PC-3 (cell line): ENCODE measurements at regions not wholly inside any gene's neighbourhood (a gene's known extent, or its start where the extent isn't known, plus 50 kb on each side); places are given as distances from the start of the nearest gene placed in this dataset.
"Not testable (repeated sequence)": the region's sequence is repeated elsewhere in the genome, so short reads cannot be mapped to it uniquely, and the experiment has no call there.

ENCODE experiments used
- ATAC-seq: fragments of 200-7000 bp; cut with Tn5 transposase; 2 replicates; pipeline ENCODE4 v1.9.1; 2020; ENCODE audit warnings: mild to moderate bottlenecking, moderate library complexity
- BruUV-seq: library from RNA; stranded (reverse); fragments of 400-500 nt; replicated peaks from 2 replicates; lab custom pipeline; 2021; lab: Mats Ljungman, UMichigan
- CTCF ChIA-PET: fragments of 300-600 bp; sonication (Branson Sonifier 250); formaldehyde crosslinking; loops from one replicate; lab custom pipeline; 2022; ENCODE audit warnings: antibody characterized with exemption; lab: Charles Lee
- POLR2A ChIA-PET: fragments of 300-600 bp; sonication (Branson Sonifier 250); formaldehyde crosslinking; loops from one replicate; lab custom pipeline; 2022; ENCODE audit warnings: antibody characterized with exemption; ENCODE audit not compliant: unreplicated experiment; lab: Charles Lee
- DNase-seq: peaks from one replicate; pipeline ENCODE4 v3.0.0-alpha.2; 2015
- H2AFZ ChIP-seq: fragments of 300-600 bp; sonication (generic); 2 replicates; pipeline ENCODE4 v1.6.0; 2016; ENCODE audit warnings: antibody characterized with exemption, low read length
- H3F3A ChIP-seq: fragments of 300-600 bp; sonication (generic); one replicate; pipeline ENCODE4 v1.6.0; 2017; ENCODE audit warnings: antibody characterized with exemption, low read length, control low read depth, mild to moderate bottlenecking; ENCODE audit not compliant: unreplicated experiment
- H3K27ac ChIP-seq: fragments of 300-600 bp; sonication (generic); 2 replicates; pipeline ENCODE4 v1.5.1; 2016; ENCODE audit warnings: mild to moderate bottlenecking, low read length
- H3K27me3 ChIP-seq: fragments of 300-600 bp; sonication (generic); 2 replicates; pipeline ENCODE4 v1.6.1; 2016; ENCODE audit warnings: low read length, mixed read lengths
- H3K36me3 ChIP-seq: fragments of 300-600 bp; sonication (generic); 2 replicates; pipeline ENCODE4 v1.6.1; 2016; ENCODE audit warnings: low read depth, mixed run types, low read length, mixed read lengths
- H3K4me1 ChIP-seq: fragments of 300-600 bp; sonication (generic); 2 replicates; pipeline ENCODE4 v1.5.1; 2016; ENCODE audit warnings: low read length; ENCODE audit not compliant: insufficient read depth
- H3K4me2 ChIP-seq: fragments of 300-600 bp; sonication (generic); 2 replicates; pipeline ENCODE4 v1.6.0; 2016; ENCODE audit warnings: low read length
- H3K4me3 ChIP-seq: fragments of 300-600 bp; sonication (generic); 2 replicates; pipeline ENCODE4 v1.5.1; 2016; ENCODE audit warnings: mild to moderate bottlenecking, low read length, mixed read lengths
- H3K79me2 ChIP-seq: fragments of 300-600 bp; sonication (generic); 2 replicates; pipeline ENCODE4 v1.6.1; 2017; ENCODE audit warnings: low read length, mixed read lengths
- H3K9ac ChIP-seq: fragments of 300-600 bp; sonication (generic); 2 replicates; pipeline ENCODE4 v1.6.0; 2016; ENCODE audit warnings: mild to moderate bottlenecking, low read length
- H3K9me2 ChIP-seq: fragments of 300-600 bp; sonication (generic); replicated peaks from 2 replicates; pipeline ENCODE4 v1.6.1; 2016; ENCODE audit warnings: mixed run types, low read length, mixed read lengths
- H3K9me3 ChIP-seq: fragments of 300-600 bp; sonication (generic); 2 replicates; pipeline ENCODE4 v1.6.1; 2016; ENCODE audit warnings: low read length, mixed read lengths
- H4K20me1 ChIP-seq: fragments of 300-600 bp; sonication (generic); 2 replicates; pipeline ENCODE4 v1.6.1; 2016; ENCODE audit warnings: low read length, mixed read lengths
- CTCF ChIP-seq: fragments of 300-600 bp; sonication (generic); conservative IDR thresholded peaks from 2 replicates; pipeline ENCODE4 v1.5.1; 2017; ENCODE audit warnings: antibody characterized with exemption, low read depth, mild to moderate bottlenecking, low read length
- EZH2 ChIP-seq: fragments of 300-600 bp; sonication (generic); IDR thresholded peaks from one replicate; pipeline ENCODE4 v1.6.1; 2017; ENCODE audit warnings: antibody characterized with exemption, mild to moderate bottlenecking, low read length; ENCODE audit not compliant: unreplicated experiment
- EZH2phosphoT487 ChIP-seq: fragments of 300-600 bp; sonication (generic); IDR thresholded peaks from 2 replicates; pipeline ENCODE4 v1.6.1; 2018; ENCODE audit warnings: mild to moderate bottlenecking, antibody characterized with exemption, low read length, borderline replicate concordance
- intact Hi-C: fragments of 100-400 bp; cut with micrococcal nuclease; formaldehyde crosslinking; loops from 2 replicates; pipeline ENCODE4 v1.9.0; 2023

- CTCF ChIA-PET, result no interaction called here
- no peak overlapping the region for H3K4me2 ChIP-seq
- H3K9ac ChIP-seq, result no peak overlapping the region
- H2AFZ ChIP-seq, result no peak overlapping the region
- no peak overlapping the region for H3K27ac ChIP-seq
- no peaks in the 10 kb centered on the region for H3K9me3 ChIP-seq
- H3F3A ChIP-seq, result no peaks in the 10 kb centered on the region
- no peaks in the 10 kb centered on the region for H3K27me3 ChIP-seq
- no peaks in the 10 kb centered on the region for H4K20me1 ChIP-seq
- H3K79me2 ChIP-seq, result no peaks in the 10 kb centered on the region
- ATAC-seq (no peak), DNase-seq (no peak)
- H3K4me1 ChIP-seq, result no peaks in the 10 kb centered on the region
- intact Hi-C loops, result no loop called here
- TF ChIP-seq EZH2phosphoT487, result no peak
- TF ChIP-seq CTCF, result no peak
- TF ChIP-seq EZH2, result no peak
- H3K9me2 ChIP-seq, result no peaks in the 10 kb centered on the region
- POLR2A ChIA-PET, result no interaction called here
- H3K36me3 ChIP-seq, result no peaks in the 10 kb centered on the region
- no peak overlapping the region for H3K4me3 ChIP-seq
- BruUV-seq, result no TSS peak
These were observed 692.7 kb upstream of the MGAT4C start for GRCh38 chr12:86948851-86949250.

- ChIA-PET CTCF (no interaction called here), POLR2A (no interaction called here)
- ATAC-seq (no peak), DNase-seq (no peak)
- no peaks in the 10 kb centered on the region for H3K36me3 ChIP-seq
- no peaks in the 10 kb centered on the region for H3K9me2 ChIP-seq
- no peak overlapping the region for H3K9ac ChIP-seq
- no peak for TF ChIP-seq EZH2
- no peak overlapping the region for H3K4me3 ChIP-seq
- no peaks in the 10 kb centered on the region for H3K79me2 ChIP-seq
- no peak overlapping the region for H3K4me2 ChIP-seq
- intact Hi-C loops, result no loop called here
- BruUV-seq, result no TSS peak
- no peak overlapping the region for H3K27ac ChIP-seq
- H3F3A ChIP-seq, result no peaks in the 10 kb centered on the region
- no peaks in the 10 kb centered on the region for H3K4me1 ChIP-seq
- no peak overlapping the region for H2AFZ ChIP-seq
- no peaks in the 10 kb centered on the region for H4K20me1 ChIP-seq
- no peaks in the 10 kb centered on the region for H3K27me3 ChIP-seq
- H3K9me3 ChIP-seq, result no peaks in the 10 kb centered on the region
These were observed 689.5 kb upstream of the MGAT4C start for GRCh38 chr12:86945685-86946196.

- H3K4me1 ChIP-seq, H3K4me3 ChIP-seq, BruUV-seq, H3K4me2 ChIP-seq, H3K9me3 ChIP-seq, DNase-seq, H2AFZ ChIP-seq, POLR2A ChIA-PET, H3F3A ChIP-seq, CTCF ChIA-PET, H4K20me1 ChIP-seq, H3K27ac ChIP-seq, H3K79me2 ChIP-seq, H3K9ac ChIP-seq, H3K27me3 ChIP-seq, H3K36me3 ChIP-seq, intact Hi-C loops, H3K9me2 ChIP-seq, ATAC-seq: not testable (repeated sequence)
These were observed 688.1 kb upstream of the MGAT4C start for GRCh38 chr12:86944197-86944819.

- H3K4me2 ChIP-seq, result no peak overlapping the region
- ATAC-seq, result no peak
These were observed 675.5 kb upstream of the MGAT4C start for GRCh38 chr12:86931714-86932113.

More at GRCh38 chr12:86931714-86932113, 675.5 kb upstream of the MGAT4C start:
- Histone ChIP-seq H3K9ac (no peak overlapping the region), H4K20me1 (no peaks in the 10 kb centered on the region), H3K9me2 (no peaks in the 10 kb centered on the region), H3F3A (no peaks in the 10 kb centered on the region), H3K4me1 (no peaks in the 10 kb centered on the region), H3K79me2 (no peaks in the 10 kb centered on the region), H3K27ac (no peak overlapping the region), H2AFZ (no peak overlapping the region), H3K4me3 (no peak overlapping the region), H3K27me3 (no peaks in the 10 kb centered on the region), H3K9me3 (no peaks in the 10 kb centered on the region), H3K36me3 (no peaks in the 10 kb centered on the region)
- CTCF ChIA-PET, result no interaction called here
- TF ChIP-seq EZH2phosphoT487, result no peak
- no peak for TF ChIP-seq CTCF
- no peak for TF ChIP-seq EZH2
- no TSS peak for BruUV-seq
- POLR2A ChIA-PET, result no interaction called here
- intact Hi-C loops, result loop anchor here (10.0 kb wide), 1 partner anchor 913 kb away; no protein-coding TSS in a partner anchor
- no peak for DNase-seq
